ENCODE measurements at regions not wholly inside any gene's neighbourhood (a gene's known extent, or its start where the extent isn't known, plus 50 kb on each side); places are given as distances from the start of the nearest gene placed in this dataset.

- TF ChIP-seq POLR2A (IDR thresholded peaks at IDR 0.05; ENCODE audit: low read depth, low read length): no peak
- no peak for TF ChIP-seq POLR2AphosphoS5 (IDR thresholded peaks at IDR 0.05; ENCODE audit: low read depth, low read length)
- no peak for TF ChIP-seq TAF1 (IDR thresholded peaks at IDR 0.05; ENCODE audit: borderline replicate concordance, low read depth, low read length)
Measured at GRCh38 chr14:105849933-105850626, 323.7 kb downstream of the TMEM121 start.
